GDM1 (cell line): ENCODE measurements at regions not wholly inside any gene's neighbourhood (a gene's known extent, or its start where the extent isn't known, plus 50 kb on each side); places are given as distances from the start of the nearest gene placed in this dataset.

Source experiments
- DNase-seq: peaks from one replicate; lab custom pipeline; 2025; lab: John Stamatoyannopoulos, UW

DNA sequence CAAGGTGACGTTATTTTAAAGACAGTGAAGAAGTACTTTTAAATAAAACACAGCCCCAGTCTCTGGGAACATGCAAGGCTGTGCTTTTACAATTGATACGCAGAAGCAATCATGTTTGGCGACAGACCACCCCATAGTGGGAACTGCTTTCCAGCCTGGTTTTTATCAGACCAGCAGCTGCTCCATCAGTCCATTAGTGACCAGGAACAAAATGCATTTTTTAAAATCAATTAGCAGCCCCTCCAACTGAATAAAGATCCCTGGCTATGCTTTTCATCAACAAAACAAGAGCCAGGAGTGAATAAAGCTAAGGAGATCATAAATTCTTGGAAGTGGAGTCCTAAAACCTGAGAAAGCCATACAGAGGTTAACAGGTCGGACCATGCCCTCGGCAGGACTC is 153.0 kb upstream of the TENM3 start:
- no peak for DNase-seq

DNA sequence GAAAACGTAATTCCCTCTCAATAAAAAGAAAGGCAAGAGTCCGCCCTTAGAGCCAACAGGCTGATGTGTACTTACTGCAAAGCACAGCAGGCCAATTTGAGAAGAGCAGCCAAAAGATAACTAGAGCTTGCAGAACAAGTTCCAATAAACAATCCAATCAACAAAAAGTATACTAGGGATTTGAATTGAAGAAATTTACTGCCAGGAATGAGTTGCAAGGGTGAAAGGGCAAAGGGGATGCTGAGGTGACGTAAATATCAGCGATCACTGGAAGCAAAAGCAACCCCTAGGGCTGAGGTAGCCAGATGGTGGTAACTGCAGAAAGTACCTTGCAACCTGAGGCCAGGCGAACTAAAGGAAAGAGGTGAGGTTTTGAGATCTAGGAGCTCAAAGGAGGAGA is 152.1 kb upstream of the TENM3 start:
- DNase-seq = no peak

DNA sequence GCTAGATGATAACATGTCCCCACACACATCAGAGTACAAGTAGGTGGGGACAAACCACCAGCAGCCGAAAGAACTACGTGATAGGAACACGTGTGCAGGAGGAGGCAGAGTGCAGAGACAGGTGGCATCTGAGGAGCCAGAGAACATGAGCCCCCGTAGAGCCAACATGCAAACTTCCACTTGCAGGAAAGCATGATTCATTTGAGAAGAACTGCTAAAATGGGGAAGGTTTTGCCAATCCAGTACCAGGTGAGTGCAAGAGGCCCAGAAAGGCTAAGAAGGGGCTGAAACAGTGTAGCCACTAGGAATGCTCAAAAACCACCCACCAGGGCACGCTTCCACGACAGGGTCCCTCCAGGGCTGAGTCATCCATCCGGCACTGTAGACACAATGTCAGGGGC is 149.8 kb upstream of the TENM3 start:
- DNase-seq = no peak

DNA sequence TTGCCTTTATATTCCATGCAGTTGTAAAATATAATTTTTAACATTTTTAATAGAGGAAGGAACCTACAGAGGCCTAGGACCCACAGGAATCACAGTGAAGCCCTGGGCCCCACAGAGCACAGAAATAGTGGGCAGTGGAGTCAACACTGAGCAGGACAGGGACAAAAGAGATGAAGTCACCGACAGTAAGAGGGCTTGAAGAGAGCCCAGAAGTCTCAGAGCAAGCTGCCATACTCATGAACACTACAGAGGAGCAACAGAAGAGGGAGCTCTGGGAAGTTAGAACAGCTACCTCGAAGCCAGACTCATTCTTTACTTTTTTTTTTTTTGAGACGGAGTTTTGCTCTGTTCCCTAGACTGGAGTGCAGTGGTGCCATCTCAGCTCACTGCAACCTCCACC is 149.3 kb upstream of the TENM3 start:
- DNase-seq = no peak

DNA sequence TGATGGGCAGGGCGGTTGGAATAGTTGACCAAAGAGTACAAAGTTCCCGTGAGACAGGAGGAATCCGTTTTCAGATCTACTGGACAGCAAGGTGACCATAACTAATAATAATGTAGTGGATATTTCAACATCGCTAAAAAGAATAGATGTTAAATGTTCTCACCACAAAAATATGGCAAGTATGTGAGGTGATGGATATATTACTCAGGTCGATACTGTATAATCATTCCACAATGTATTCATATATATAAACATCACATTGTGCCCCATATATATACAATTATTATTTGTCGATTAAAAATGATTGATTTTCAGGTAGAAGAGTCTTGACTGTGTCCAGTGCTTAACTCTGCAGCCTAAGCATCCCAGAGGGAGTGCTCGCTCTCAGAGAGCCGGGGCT is 141.6 kb upstream of the TENM3 start:
- no peak for DNase-seq

DNA sequence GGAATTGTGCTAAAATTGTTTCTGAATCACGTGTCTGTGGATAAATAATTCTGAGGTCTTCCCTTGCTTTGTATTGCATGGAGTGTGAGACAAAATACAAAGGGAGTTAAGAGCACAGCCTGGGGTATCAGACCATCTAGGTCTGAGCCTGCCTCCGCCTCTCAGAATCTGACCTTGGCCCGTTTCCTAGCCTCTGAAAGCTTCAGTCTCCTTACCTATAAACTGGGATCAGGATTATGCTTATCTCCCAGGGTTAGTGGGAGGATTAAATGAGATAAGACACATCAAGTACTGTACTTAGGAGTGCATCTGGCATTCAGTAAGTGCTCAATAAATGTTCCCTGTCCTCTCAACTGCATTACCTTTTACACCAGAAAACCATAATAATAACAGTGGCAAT is 140.6 kb upstream of the TENM3 start:
- no peak for DNase-seq

DNA sequence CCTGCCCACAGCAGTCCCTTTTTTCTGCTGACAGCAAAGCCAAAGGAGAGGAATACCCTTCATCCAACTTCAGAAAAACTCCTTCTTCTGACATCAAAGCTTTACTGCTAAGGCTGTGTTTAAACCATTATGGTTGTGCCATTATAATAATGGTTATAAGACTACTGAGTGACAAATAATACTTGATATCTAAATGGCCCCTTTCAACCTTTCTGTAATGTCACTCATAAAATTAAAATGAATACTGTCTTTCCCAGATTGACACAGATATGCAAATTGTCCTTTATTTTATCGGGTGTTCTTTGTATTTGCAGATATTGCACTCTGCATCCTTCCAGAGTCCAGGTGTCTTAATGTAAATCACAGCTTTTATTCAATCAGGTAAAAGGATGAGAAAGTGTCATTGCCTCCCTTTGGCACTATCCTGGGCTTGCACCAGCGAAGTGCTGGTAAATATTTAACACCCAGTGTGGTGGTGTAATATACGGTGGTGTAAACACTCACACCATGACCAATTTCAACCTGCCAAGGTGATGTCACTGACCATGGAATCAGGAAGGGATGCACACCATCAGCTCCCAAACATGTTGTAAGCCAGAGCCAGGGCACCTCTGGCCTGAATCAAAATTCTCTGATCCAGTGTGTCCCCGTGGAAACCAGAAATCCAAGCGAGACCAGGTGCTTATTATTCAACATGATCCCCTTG is 139.4 kb upstream of the TENM3 start:
- no peak for DNase-seq

DNA sequence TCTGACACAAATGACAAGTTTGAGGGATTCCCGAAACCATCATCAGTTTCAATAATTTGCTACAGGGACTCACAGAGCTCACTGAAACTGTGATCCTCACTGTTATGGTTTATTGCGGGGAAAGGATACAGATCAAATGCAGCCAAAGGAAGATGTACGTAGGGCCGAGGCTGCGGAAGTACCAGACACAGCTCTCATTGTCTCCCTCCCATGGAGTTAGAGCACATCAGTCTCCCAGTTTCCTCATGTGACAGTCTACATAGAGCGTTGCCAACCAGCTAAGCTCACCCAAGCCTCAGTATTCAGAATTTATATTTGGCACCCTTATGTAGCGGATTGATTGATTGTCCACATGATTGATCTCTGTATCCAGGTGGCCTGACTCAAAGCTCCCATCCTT is 137.8 kb upstream of the TENM3 start:
- DNase-seq = no peak

DNA sequence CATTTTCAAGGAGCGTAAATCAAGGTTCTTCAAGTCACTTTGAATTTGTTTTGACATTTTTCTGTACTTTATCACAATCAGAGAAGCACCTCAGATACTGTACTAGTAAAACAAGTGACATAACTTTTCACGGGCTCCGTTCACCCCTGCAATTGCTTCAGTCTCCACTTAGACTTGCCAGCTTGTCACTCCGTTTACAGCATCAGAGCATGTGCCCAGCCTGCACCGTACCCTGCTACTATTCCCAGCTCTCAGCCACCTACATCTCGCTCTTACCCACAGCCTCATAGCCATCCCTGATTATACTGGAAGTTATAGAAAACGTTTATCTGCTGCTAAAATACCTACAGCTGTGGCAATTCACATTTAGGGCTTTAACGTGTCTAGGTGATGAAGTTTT is 135.3 kb upstream of the TENM3 start:
- no peak for DNase-seq

DNA sequence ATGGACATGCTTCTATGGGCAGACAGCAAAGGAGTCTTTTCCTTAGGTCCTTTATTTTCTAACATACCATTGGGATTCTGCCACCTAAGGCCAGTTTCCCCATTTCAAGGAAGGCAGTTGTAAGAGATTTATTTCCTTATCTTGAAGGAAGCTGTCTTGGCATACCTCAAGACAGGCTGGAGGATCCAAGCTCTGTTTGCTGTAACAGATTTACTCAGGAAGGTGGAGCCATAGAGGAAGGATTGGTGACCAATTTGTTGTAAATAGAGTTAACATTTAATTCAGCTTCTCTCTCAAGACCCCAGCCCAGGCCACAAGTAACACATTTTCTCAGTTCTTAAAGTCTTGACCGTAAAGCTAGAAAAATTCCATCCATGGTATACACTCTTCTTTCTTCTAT is 131.6 kb upstream of the TENM3 start:
- DNase-seq = no peak

DNA sequence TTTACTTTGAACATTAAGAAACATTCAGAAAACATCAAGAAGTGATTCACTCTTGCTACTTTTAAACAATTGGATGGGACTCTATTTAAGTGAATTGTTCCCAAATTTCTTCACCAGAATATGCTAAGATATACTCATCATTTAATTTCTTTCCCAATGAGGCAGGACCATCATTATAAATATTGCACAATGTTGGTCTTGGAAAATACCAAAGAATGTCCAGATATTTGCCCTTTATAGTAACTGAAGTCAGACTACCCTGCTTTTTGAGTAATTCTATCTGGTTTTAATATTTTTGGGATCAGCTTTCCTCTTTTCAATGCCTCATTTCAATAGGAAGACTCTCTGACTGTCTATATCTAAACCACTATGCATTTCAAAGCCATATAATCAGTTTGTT is 129.4 kb upstream of the TENM3 start:
- DNase-seq = no peak

DNA sequence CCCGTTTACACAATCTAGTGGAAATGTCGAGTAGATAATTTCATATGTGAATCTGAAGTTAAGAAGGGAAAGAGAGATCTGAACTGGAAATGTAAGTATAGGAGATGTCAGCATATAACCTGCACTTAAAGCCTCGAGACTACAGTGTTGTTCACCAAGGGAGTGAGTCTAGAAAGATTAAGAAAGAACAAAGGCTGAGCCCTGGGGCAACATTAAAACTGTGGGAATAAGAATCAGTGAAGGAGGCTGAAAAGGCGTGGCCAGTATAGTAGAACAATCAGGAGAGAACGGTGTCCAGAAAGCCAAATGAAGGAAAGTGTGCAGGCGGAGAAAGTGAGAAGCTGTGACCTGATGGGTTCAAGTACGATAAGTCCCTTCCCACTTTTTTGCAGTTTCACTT is 118.8 kb upstream of the TENM3 start:
- DNase-seq = no peak

DNA sequence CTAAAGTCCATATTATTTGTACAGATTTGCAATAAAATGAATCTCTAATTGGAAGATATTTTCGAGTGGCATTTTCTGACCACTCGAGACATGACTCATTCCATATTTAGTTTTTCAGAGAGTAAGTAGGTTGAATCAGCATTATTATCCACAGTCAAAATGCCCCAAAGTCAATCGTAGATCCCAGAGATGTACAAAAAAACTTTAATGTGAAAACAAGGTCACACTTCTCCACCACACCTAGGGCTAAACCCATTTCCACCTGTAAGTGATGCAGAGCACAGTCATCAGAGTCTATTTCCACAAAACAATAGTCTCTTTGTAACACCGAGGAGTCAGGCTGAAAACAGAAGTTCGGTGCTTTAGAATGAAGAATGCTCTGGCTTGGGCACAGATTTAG is 117.1 kb upstream of the TENM3 start:
- no peak for DNase-seq

DNA sequence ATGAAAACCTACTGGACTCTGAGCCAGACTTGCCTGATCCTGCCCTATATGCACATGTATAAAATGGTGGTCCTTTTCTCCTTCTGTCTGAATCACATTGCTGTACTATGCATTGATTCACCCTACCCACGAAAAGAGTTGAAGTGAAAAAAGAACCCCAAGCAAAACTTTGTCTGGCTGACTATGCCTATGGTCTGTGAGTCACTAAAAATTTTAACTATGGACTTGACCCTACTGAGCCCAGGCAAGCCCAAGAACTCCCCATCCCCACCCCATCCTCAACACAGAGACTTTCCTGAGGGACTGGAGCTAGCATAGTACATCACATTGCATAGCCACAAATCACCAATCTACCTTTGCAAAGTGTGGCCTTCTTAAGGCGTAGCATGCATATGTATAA is 116.6 kb upstream of the TENM3 start:
- no peak for DNase-seq

DNA sequence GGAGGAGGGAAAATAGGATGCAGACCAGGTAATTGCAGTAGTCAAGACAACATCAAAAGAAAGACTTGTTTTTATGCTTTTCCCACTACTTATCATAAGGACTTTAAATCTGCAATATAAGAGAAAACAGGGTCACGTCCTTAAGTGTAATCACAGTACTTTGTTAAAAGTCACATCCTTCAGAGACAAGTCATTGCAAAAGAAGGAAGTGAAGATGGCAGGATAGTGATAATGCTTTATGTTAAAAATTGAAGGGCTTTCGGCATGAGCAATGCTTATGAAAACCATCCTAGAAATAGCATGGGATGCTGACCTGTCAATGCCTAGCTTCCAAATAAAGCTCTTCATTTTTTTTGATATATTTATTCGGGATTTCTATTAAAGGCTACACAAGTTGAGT is 110.2 kb upstream of the TENM3 start:
- DNase-seq = no peak

DNA sequence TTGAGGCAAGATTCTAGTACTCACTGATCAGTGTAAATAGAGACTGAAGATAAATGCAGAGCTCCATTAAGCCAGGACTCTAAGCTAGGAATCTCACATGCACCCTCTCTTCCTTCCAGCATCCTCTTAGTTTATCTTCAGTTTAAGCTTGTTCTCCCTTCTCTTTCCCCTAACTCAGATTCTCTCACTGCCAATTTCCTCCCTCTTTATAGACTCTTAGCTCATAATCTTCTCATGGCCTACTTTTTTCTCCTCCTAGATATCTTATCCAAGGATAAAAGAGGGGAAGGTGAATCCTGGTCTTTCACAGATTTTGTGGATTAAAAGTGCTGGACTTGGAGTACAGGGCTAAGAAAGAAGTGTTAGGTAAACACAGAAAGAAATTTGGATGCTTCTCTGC is 108.9 kb upstream of the TENM3 start:
- DNase-seq = no peak

DNA sequence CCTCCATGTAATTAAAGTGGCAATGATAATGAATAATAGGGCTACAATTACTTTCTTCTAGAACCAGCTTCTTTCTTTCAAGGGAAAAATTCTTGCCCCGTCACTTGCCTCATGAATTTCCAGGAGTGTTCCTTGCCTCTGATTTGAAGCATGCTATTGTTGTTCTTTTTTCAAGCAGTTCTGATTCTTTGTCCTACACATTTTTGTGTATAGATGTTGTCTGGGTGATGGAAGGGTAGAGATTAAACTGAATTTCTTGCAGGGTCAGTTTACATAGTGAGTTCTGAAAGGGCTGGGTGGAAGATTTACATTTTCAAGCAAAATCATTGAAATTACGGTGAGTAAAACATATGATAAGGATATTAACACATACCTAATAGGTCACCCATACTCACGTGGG is 107.0 kb upstream of the TENM3 start:
- no peak for DNase-seq

DNA sequence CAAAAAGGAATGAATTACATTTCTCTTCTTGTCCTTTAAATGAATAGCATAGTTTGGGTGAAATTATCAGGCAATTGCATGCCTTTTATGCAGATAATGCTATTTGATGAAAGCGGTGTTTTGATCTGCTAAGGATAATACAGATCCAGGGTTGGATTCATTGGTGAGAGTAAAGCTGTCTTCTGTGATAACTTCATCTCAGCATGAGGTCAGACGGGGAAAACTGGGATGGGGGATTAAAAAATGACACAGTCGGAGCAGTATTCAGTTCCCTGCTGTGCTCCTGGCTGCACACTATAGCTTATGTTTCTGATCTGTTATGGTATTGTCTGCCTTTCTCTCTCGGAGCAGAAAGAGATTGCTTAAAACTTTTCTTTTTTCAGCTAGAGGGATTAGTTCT is 105.9 kb upstream of the TENM3 start:
- DNase-seq = no peak

DNA sequence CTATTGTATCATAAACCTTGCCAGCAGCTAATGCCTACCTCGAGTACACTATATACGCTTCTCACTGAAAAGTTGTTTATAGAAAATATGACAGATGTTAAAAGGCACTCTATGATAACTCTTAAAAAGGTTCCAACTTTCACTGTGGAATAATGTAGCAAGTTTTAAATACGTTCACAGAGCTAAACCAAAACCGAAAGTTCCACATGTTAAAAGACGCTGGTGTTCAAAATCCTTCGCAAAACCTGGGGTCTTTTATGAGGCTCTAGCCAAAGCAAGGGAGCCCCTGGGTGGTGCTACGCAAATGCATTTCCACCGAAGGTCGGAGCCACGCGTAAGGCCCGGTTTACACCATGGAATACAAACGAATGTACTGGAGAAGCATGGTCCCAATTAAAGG is 103.7 kb upstream of the TENM3 start:
- no peak for DNase-seq

DNA sequence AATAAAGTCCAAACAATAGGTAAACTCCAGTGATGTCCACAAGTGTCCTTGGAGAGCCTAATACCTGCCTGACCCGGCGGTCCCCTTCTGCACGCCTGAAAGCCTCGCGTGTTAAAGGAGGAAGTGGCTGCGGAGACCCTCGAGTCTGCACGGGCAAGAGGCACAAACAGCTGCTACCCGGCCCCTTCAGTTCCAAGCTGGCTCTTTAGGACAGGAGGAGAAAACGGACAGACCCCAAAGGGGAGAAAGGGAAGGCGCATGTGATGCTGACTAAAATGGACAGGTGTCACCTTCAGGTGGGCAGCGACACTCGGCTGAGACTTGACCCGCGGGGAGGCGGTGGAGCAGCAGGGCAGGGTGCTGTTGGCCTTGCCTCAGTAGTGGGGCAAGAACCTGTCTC is 102.7 kb upstream of the TENM3 start:
- DNase-seq = no peak

DNA sequence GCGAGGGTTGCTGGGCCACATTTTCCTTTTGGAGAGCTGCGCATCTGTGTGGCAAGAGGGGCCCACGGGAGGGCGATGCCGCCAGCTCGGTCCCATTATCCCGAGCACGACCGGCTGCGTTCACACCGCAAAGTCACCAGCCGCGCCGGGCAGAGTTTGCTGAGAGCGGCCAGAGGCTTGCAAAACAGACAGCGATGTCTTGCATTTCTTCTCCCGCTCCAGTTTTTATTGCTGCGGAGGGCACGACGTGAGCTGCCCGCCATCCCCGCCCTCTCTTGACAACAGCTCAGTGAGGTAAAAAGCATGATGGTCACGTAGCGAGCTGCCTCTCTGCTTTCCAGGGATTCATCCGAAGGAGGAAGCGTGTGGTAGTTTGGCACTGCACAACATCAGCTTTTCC is 102.1 kb upstream of the TENM3 start:
- no peak for DNase-seq

DNA sequence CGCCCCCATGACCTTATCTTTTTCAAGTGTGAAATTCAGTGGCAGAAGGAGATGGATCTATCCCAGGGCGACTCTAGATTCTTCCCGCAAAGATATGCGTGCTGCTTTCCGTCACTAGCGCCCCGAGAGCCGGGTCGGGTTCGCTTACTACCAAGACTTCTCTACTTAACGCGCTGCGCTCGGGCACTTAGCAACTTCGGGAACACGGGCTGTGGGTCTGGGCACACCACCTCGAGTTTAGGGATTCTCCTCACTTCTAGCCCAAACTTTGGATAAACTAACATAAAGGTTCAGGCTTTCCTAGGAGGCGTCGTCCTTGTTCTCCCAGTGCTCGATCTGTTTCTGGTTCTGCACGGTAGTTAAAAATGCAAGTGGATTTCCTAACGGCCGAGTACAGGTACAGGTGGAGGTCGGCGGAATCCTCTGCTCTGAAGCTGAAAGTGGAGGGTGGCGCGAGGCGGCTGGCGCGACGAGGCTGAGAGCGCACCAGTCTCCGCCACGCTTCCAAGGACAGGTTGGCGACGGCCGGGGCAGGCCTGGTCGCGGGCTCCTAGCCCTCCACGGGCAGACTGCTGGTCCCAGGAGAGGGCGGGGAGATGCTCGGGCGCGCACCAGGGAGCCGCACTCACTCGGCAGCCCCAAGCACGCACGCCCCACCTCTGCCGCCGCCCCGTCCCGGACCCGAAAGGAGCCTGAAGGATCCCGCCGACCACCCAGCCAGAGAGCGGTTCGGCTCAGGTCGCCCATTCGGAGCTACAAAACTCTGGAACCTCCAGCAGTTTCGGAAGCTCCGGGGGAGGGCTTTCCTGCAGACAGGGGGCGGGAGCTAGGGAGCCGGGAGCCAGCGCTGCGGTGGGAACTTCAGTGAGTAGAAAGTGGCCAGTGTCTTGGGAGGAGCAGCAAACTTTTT is 100.8 kb upstream of the TENM3 start:
- no peak for DNase-seq

DNA sequence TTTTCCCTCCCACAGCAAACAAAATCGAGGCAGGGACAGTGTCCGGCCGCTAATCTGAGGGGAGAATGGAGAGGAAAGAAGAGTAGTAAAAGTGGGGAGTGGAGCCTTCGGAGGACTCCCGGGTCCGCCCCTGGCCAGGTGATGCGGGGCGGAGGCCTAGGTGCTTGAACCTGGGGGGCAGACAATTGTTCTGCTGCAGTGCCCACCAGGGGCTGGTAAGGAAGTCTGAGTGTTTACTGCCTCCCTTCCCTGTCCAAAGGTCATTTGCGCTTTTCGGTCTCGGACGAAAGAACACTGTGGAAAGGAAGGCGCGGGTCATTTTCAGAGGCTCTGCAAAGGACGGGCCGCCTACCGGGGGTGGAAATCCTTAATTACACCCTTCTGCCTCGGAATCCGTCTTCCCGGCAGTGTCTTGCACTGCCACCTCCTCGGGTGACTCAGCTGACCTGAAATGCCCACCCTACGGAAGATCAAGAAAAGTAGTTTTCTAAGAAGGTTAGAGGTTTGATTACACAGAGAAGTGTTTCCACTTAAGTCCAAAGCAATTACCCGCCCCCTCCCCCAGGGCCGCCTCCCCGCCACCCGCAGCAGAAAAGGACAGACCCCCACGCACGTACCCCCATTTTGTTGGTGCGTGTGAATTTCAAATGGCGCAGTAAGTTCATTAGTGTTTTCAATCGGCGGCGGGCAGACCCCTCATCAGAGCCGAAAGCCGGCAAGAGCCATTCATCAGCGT is 99.9 kb upstream of the TENM3 start:
- no peak for DNase-seq
